GM21515 (cell line): ENCODE measurements at regions not wholly inside any gene's neighbourhood (a gene's known extent, or its start where the extent isn't known, plus 50 kb on each side); places are given as distances from the start of the nearest gene placed in this dataset.

Experiments
- ATAC-seq: cut with Tn5 transposase; IDR thresholded peaks from one replicate; pipeline ENCODE4 v1.9.1; 2021; ENCODE audit not compliant: unreplicated experiment

GRCh38 chr2:67462738-67463496 is 65.8 kb downstream of the ETAA1 start:
- ATAC-seq, result no peak

- ATAC-seq, result no peak
Observed at GRCh38 chr2:67463810-67464209, 66.7 kb downstream of the ETAA1 start.

GRCh38 chr2:67465623-67466022 is 68.5 kb downstream of the ETAA1 start:
- no peak for ATAC-seq

GRCh38 chr2:67466734-67467133 is 69.6 kb downstream of the ETAA1 start:
- no peak for ATAC-seq

- no peak for ATAC-seq
Observed at GRCh38 chr2:67471681-67472080, 74.5 kb downstream of the ETAA1 start.

GRCh38 chr2:67476809-67477790 is 80.0 kb downstream of the ETAA1 start:
- no peak for ATAC-seq

GRCh38 chr2:67479261-67479660 is 82.1 kb downstream of the ETAA1 start:
- no peak for ATAC-seq

- no peak for ATAC-seq
Observed at GRCh38 chr2:67485431-67485830, 88.3 kb downstream of the ETAA1 start.

- no peak for ATAC-seq
Observed at GRCh38 chr2:67486041-67486796, 89.1 kb downstream of the ETAA1 start.

GRCh38 chr2:67487993-67488392 is 90.9 kb downstream of the ETAA1 start:
- no peak for ATAC-seq

GRCh38 chr2:67489396-67489795 is 92.3 kb downstream of the ETAA1 start:
- ATAC-seq, result no peak

GRCh38 chr2:67498931-67499330 is 101.8 kb downstream of the ETAA1 start:
- no peak for ATAC-seq

- ATAC-seq, result no peak
Observed at GRCh38 chr2:67499989-67500388, 102.9 kb downstream of the ETAA1 start.

GRCh38 chr2:67500541-67500940 is 103.4 kb downstream of the ETAA1 start:
- ATAC-seq, result no peak

- ATAC-seq, result no peak
Observed at GRCh38 chr2:67502346-67503065, 105.4 kb downstream of the ETAA1 start.

- ATAC-seq, result no peak
Observed at GRCh38 chr2:67503066-67503795, 106.1 kb downstream of the ETAA1 start.

GRCh38 chr2:67510745-67511144 is 113.6 kb downstream of the ETAA1 start:
- ATAC-seq, result no peak

GRCh38 chr2:67514515-67514914 is 117.4 kb downstream of the ETAA1 start:
- ATAC-seq, result no peak

GRCh38 chr2:67515056-67515455 is 117.9 kb downstream of the ETAA1 start:
- ATAC-seq, result no peak

- no peak for ATAC-seq
Observed at GRCh38 chr2:67515538-67515937, 118.4 kb downstream of the ETAA1 start.
